Panc1 (cell line): ENCODE measurements at regions not wholly inside any gene's neighbourhood (a gene's known extent, or its start where the extent isn't known, plus 50 kb on each side); places are given as distances from the start of the nearest gene placed in this dataset.

ENCODE experiments used
- ATAC-seq: fragments of 200-7000 bp; cut with Tn5 transposase; 2 replicates; pipeline ENCODE4 v1.9.1; 2020; ENCODE audit warnings: mild to moderate bottlenecking, moderate library complexity
- BruUV-seq: library from RNA; stranded (reverse); fragments of 400-500 nt; replicated peaks from 2 replicates; lab custom pipeline; 2021; lab: Mats Ljungman, UMichigan
- CTCF ChIA-PET: fragments of 300-600 bp; sonication (Branson Sonifier 250); formaldehyde crosslinking; loops from one replicate; lab custom pipeline; 2022; ENCODE audit warnings: antibody characterized with exemption; lab: Charles Lee
- POLR2A ChIA-PET: fragments of 300-600 bp; sonication (Branson Sonifier 250); formaldehyde crosslinking; loops from one replicate; lab custom pipeline; 2022; ENCODE audit warnings: antibody characterized with exemption; lab: Charles Lee
- DNase-seq: peaks from one replicate; pipeline ENCODE4 v3.0.0-alpha.2; 2010; ENCODE audit warnings: low read depth, low spot score
- H3K27ac ChIP-seq: 2 replicates; pipeline ENCODE4 v1.5.1; 2011; ENCODE audit warnings: mild to moderate bottlenecking, low read length, inconsistent platforms
- H3K27me3 ChIP-seq: fragments of 200-500 bp; sonication (Bioruptor generic); 2 replicates; pipeline ENCODE4 v1.6.0; 2014; ENCODE audit warnings: low read length, inconsistent platforms; ENCODE audit not compliant: control insufficient read depth, insufficient read depth
- H3K36me3 ChIP-seq: fragments of 200-500 bp; sonication (Bioruptor generic); 2 replicates; pipeline ENCODE4 v1.5.1; 2014; ENCODE audit warnings: inconsistent platforms, mild to moderate bottlenecking, low read length, moderate library complexity; ENCODE audit not compliant: control insufficient read depth, insufficient read depth
- H3K4me1 ChIP-seq: 2 replicates; pipeline ENCODE4 v1.5.1; 2011; ENCODE audit warnings: inconsistent platforms, mild to moderate bottlenecking, low read length, moderate library complexity; ENCODE audit not compliant: control insufficient read depth, insufficient read depth
- H3K4me3 ChIP-seq, 2 experiments: 2 replicates each; pipeline ENCODE4 v1.5.1; 2011 to 2012; ENCODE audit warnings: low read depth in 2 of 2, low read length in 2 of 2, mild to moderate bottlenecking in 2 of 2, inconsistent platforms in 1 of 2, moderate library complexity in 1 of 2
- H3K9me3 ChIP-seq: fragments of 200-500 bp; sonication (Bioruptor generic); 2 replicates; pipeline ENCODE4 v1.5.1; 2014; ENCODE audit warnings: low read depth, mild to moderate bottlenecking, inconsistent platforms, low read length, moderate library complexity; ENCODE audit not compliant: control insufficient read depth, insufficient read depth
- CTCF ChIP-seq: fragments of 450-650 bp; IDR thresholded peaks from 2 replicates; pipeline ENCODE4 v1.5.1; 2017; ENCODE audit warnings: mild to moderate bottlenecking
- POLR2AphosphoS5 ChIP-seq: IDR thresholded peaks from 2 replicates; pipeline ENCODE4 v1.6.1; 2012; ENCODE audit warnings: mild to moderate bottlenecking, low read depth, low read length, moderate library complexity
- SIN3A ChIP-seq: IDR thresholded peaks from 2 replicates; pipeline ENCODE4 v1.6.1; 2012; ENCODE audit warnings: low read depth, mild to moderate bottlenecking, low read length, moderate library complexity, borderline replicate concordance; ENCODE audit not compliant: insufficient read depth
- TCF7L2 ChIP-seq: IDR thresholded peaks from 2 replicates; pipeline ENCODE4 v1.6.1; 2011; ENCODE audit warnings: mild to moderate bottlenecking, low read depth, low read length, inconsistent platforms
- in situ Hi-C: cut with HindIII; loops from 2 replicates; pipeline ENCODE4 v1.10.0; 2016; ENCODE audit warnings: low sequenced_read_pairs, low pct_unique_long_range_greater_than_20kb
- intact Hi-C: fragments of 100-400 bp; cut with micrococcal nuclease; formaldehyde crosslinking; loops from one replicate; pipeline ENCODE4 v1.10.0; 2022; ENCODE audit not compliant: unreplicated experiment
- TF ChIP-seq, protein P1 (sequence below), 2 experiments: IDR thresholded peaks; 2 replicates each; pipeline ENCODE4 v1.6.1; 2011 to 2012; ENCODE audit warnings: low read depth in 2 of 2, control low read depth in 1 of 2, low read length in 1 of 2, mild to moderate bottlenecking in 1 of 2, moderate library complexity in 1 of 2; ENCODE audit not compliant: insufficient read depth in 1 of 2

GRCh38 chr1:55586771-55587170, 371.6 kb upstream of the USP24 start:
- POLR2A ChIA-PET, result no interaction called here
- in situ Hi-C loops, result no loop called here
- Histone ChIP-seq H3K27ac (no peak overlapping the region), H3K36me3 (no peaks in the 10 kb centered on the region), H3K4me3 (no peak overlapping the region), H3K4me1 (no peaks in the 10 kb centered on the region), H3K27me3 (no peaks in the 10 kb centered on the region), H3K9me3 (no peaks in the 10 kb centered on the region)
- TF ChIP-seq CTCF (no peak), POLR2AphosphoS5 (no peak)
- CTCF ChIA-PET, result interaction anchor here (0.6 kb wide), 1 partner anchor 511 kb away, joined by 3 read pairs; no protein-coding TSS in a partner anchor
- no peak for DNase-seq
- intact Hi-C loops, result no loop called here
- no peak for ATAC-seq
- no TSS peak for BruUV-seq

- no peak for DNase-seq
- ChIA-PET POLR2A (no interaction called here), CTCF (no interaction called here)
- ATAC-seq, result no peak
- TF ChIP-seq POLR2AphosphoS5 (no peak), CTCF (no peak), SIN3A (no peak), TCF7L2 (no peak)
- TF ChIP-seq, protein P1, sequence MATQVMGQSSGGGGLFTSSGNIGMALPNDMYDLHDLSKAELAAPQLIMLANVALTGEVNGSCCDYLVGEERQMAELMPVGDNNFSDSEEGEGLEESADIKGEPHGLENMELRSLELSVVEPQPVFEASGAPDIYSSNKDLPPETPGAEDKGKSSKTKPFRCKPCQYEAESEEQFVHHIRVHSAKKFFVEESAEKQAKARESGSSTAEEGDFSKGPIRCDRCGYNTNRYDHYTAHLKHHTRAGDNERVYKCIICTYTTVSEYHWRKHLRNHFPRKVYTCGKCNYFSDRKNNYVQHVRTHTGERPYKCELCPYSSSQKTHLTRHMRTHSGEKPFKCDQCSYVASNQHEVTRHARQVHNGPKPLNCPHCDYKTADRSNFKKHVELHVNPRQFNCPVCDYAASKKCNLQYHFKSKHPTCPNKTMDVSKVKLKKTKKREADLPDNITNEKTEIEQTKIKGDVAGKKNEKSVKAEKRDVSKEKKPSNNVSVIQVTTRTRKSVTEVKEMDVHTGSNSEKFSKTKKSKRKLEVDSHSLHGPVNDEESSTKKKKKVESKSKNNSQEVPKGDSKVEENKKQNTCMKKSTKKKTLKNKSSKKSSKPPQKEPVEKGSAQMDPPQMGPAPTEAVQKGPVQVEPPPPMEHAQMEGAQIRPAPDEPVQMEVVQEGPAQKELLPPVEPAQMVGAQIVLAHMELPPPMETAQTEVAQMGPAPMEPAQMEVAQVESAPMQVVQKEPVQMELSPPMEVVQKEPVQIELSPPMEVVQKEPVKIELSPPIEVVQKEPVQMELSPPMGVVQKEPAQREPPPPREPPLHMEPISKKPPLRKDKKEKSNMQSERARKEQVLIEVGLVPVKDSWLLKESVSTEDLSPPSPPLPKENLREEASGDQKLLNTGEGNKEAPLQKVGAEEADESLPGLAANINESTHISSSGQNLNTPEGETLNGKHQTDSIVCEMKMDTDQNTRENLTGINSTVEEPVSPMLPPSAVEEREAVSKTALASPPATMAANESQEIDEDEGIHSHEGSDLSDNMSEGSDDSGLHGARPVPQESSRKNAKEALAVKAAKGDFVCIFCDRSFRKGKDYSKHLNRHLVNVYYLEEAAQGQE (IDR thresholded peaks at IDR 0.05; ENCODE audit: insufficient read depth in 1 of 2, low read depth in 2 of 2, low read length in 1 of 2), result no peak
- in situ Hi-C loops, result no loop called here
- Histone ChIP-seq H3K9me3 (no peaks in the 10 kb centered on the region), H3K27ac (no peak overlapping the region), H3K27me3 (no peaks in the 10 kb centered on the region), H3K4me3 (no peak overlapping the region), H3K36me3 (no peaks in the 10 kb centered on the region), H3K4me1 (no peaks in the 10 kb centered on the region)
- no TSS peak for BruUV-seq
- intact Hi-C loops, result no loop called here
These were observed 370.2 kb upstream of the USP24 start for GRCh38 chr1:55585402-55585792.
